ENCODE measurements at regions not wholly inside any gene's neighbourhood (a gene's known extent, or its start where the extent isn't known, plus 50 kb on each side); places are given as distances from the start of the nearest gene placed in this dataset.

DNA sequence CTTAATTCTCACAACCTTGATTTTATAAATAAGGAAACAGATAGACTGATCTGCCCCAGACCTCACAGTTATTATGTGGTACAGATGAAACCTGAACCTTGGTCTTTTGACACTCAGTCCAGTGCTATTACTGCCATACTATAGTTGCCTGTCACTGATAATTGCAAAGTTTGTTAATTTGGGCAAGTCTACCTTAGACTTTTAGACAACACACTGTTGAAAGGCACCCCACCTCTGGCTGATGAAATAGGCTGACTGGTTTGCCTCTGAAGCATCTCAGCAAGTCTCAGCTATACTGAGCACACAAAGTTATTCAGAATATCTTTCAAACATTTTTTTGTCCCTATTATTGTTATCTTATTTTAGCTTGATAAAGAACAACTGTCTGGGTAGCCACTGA is 53.1 kb upstream of the MAP4 start:
- H3K56ac ChIP-seq (replicated peaks; ENCODE audit: insufficient read length, low read depth, low read length): no peak overlapping the region
- no peak overlapping the region for H2BK12ac ChIP-seq (ENCODE audit: low read depth, low read length)
- no peak overlapping the region for H2AK5ac ChIP-seq (ENCODE audit: low read depth, low read length)
- H3K27ac ChIP-seq (ENCODE audit: low read depth, low read length): no peak overlapping the region
- peak overlapping the region; percentile 56 for H4K5ac ChIP-seq (ENCODE audit: insufficient read length, low read depth, low read length)
- no peak overlapping the region for H3K18ac ChIP-seq (ENCODE audit: extremely low read depth, low read length)
- no peak overlapping the region for H2BK120ac ChIP-seq (replicated peaks; ENCODE audit: low read depth, low read length)
- ChIA-PET POLR2A (ENCODE audit: partially characterized antibody) (interaction anchor here (0.6 to 1.4 kb wide), 5 partner anchors 11 to 74 kb away, joined by 3 read pairs; no protein-coding TSS in a partner anchor), CTCF (ENCODE audit: partially characterized antibody) (interaction anchor here (1.8 kb wide), 1 partner anchor 83 kb away, joined by 3 read pairs; no protein-coding TSS in a partner anchor)
- no peak for TF ChIP-seq CHD1 (IDR thresholded peaks at IDR 0.05; ENCODE audit: low read depth, low read length)
- TF ChIP-seq CHD2 (IDR thresholded peaks at IDR 0.05; ENCODE audit: low read length): no peak
- no peak for TF ChIP-seq NRF1 (IDR thresholded peaks at IDR 0.05; ENCODE audit: low read depth, low read length)
- no peak for TF ChIP-seq SRF (IDR thresholded peaks at IDR 0.05; ENCODE audit: low read depth, low read length)
- no peak overlapping the region for H2BK5ac ChIP-seq (ENCODE audit: low read depth, low read length)
- H3K4ac ChIP-seq (replicated peaks; ENCODE audit: insufficient read length, low read depth, low read length): no peak overlapping the region
- no peak overlapping the region for H2BK20ac ChIP-seq (ENCODE audit: low read length)
- H3K36me3 ChIP-seq (ENCODE audit: control insufficient read depth in 2 of 4, insufficient read depth in 4 of 4, low read length in 3 of 4): no peaks in the 10 kb centered on the region
- no peak for FAIRE-seq
- no peaks in the 10 kb centered on the region for H3K23me2 ChIP-seq (ENCODE audit: low read depth, low read length)
- no peak overlapping the region for H3K4me2 ChIP-seq (ENCODE audit: insufficient read depth in 1 of 2, low read depth in 2 of 2, low read length in 2 of 2)
- no peak overlapping the region for H2AFZ ChIP-seq (ENCODE audit: low read length)
- H3K4me3 ChIP-seq (ENCODE audit: extremely low read depth in 1 of 4, insufficient read depth in 2 of 4, low read depth in 3 of 4, low read length in 4 of 4): no peak overlapping the region
- no peak for DNase-seq (ENCODE audit: low read depth in 1 of 2, low spot score in 2 of 2)
- no peak overlapping the region for H4K91ac ChIP-seq (replicated peaks; ENCODE audit: insufficient read length, low read length)
- no peaks in the 10 kb centered on the region for H3K27me3 ChIP-seq (replicated peaks in 1 of 4; ENCODE audit: control insufficient read depth in 3 of 4, extremely low read depth in 1 of 4, insufficient read depth in 3 of 4, low read length in 3 of 4)
- peaks cover 3 to 11% of the 10 kb centered on the region in 2 experiments for H4K20me1 ChIP-seq (replicated peaks in 1 of 2; ENCODE audit: control insufficient read depth in 1 of 2, insufficient read depth in 2 of 2, low read length in 2 of 2)
- H3K79me2 ChIP-seq (ENCODE audit: control insufficient read depth in 1 of 2, insufficient read depth in 2 of 2, low read length in 2 of 2): peaks cover 0 to 84% of the 10 kb centered on the region in 2 experiments; a peak in 2 of 4 replicates
- no peak overlapping the region for H2BK15ac ChIP-seq (ENCODE audit: low read length)
- no peak overlapping the region for H3K23ac ChIP-seq (ENCODE audit: insufficient read length)
- H3K79me1 ChIP-seq (ENCODE audit: low read depth, low read length): peaks cover 4% of the 10 kb centered on the region; the same call in 1 of the 2 replicates
- H4K8ac ChIP-seq (ENCODE audit: extremely low read depth, insufficient read depth, low read length): no peak overlapping the region
- H3K4me1 ChIP-seq (replicated peaks in 1 of 4; ENCODE audit: control insufficient read depth in 3 of 4, insufficient read depth in 4 of 4, low read length in 3 of 4): no peaks in the 10 kb centered on the region
- no peaks in the 10 kb centered on the region for H3K9me3 ChIP-seq (ENCODE audit: insufficient read depth in 2 of 2, low read depth in 1 of 2, low read length in 1 of 2)
- H3K9ac ChIP-seq (replicated peaks in 1 of 4; ENCODE audit: extremely low read depth in 1 of 4, low read depth in 3 of 4, low read length in 3 of 4): no peak overlapping the region
- H3K14ac ChIP-seq (ENCODE audit: insufficient read length): no peak overlapping the region
